WTC11 (cell line): ENCODE measurements at regions not wholly inside any gene's neighbourhood (a gene's known extent, or its start where the extent isn't known, plus 50 kb on each side); places are given as distances from the start of the nearest gene placed in this dataset.
"Not testable (repeated sequence)": the region's sequence is repeated elsewhere in the genome, so short reads cannot be mapped to it uniquely, and the experiment has no call there.

Experiments used
- ATAC-seq: fragments of 200-7000 bp; cut with Tn5 transposase; 2 replicates; pipeline ENCODE4 v1.10.0; 2021; ENCODE audit warnings: mild to moderate bottlenecking, moderate library complexity
- CTCF ChIA-PET: fragments of 300-600 bp; sonication (Branson Sonifier 250); formaldehyde crosslinking; loops from one replicate; lab custom pipeline; 2021; ENCODE audit warnings: antibody characterized with exemption; lab: Charles Lee
- POLR2A ChIA-PET: fragments of 350-600 bp; sonication (Branson Sonifier 250); formaldehyde crosslinking; loops from one replicate; lab custom pipeline; 2021; ENCODE audit warnings: antibody characterized with exemption; lab: Charles Lee
- DNase-seq: peaks from one replicate; pipeline ENCODE4 v3.0.0; 2021; ENCODE audit warnings: low spot score
- H3K27ac Mint-ChIP-seq: 2 replicates; pipeline ENCODE4 v1.8.0; 2021; ENCODE audit warnings: mixed read lengths
- H3K27me3 Mint-ChIP-seq: 2 replicates; pipeline ENCODE4 v1.8.0; 2021; ENCODE audit warnings: low read depth, mild to moderate bottlenecking, moderate library complexity, mixed read lengths
- H3K36me3 Mint-ChIP-seq: 2 replicates; pipeline ENCODE4 v1.8.0; 2021; ENCODE audit warnings: mixed read lengths
- H3K4me1 Mint-ChIP-seq: 2 replicates; pipeline ENCODE4 v1.8.0; 2022; ENCODE audit warnings: mixed read lengths
- H3K4me3 Mint-ChIP-seq: 2 replicates; pipeline ENCODE4 v1.8.0; 2021; ENCODE audit warnings: mild to moderate bottlenecking, moderate library complexity, mixed read lengths
- H3K9me3 Mint-ChIP-seq: 2 replicates; pipeline ENCODE4 v1.8.0; 2021; ENCODE audit warnings: mixed read lengths
- ELF4 ChIP-seq: sonication (generic); formaldehyde crosslinking; IDR thresholded peaks from 2 replicates; pipeline ENCODE4 v1.8.1; 2022; ENCODE audit warnings: low read depth, mild to moderate bottlenecking, moderate library complexity, missing genetic modification reagents
- FOXP1 ChIP-seq: sonication (generic); formaldehyde crosslinking; IDR thresholded peaks from 2 replicates; pipeline ENCODE4 v1.8.0; 2022; ENCODE audit warnings: missing genetic modification reagents, mild to moderate bottlenecking, moderate library complexity, borderline replicate concordance
- NFE2L1 ChIP-seq: sonication (generic); formaldehyde crosslinking; IDR thresholded peaks from 2 replicates; pipeline ENCODE4 v1.8.1; 2023; ENCODE audit warnings: missing genetic modification reagents
- NFYB ChIP-seq: sonication (generic); formaldehyde crosslinking; conservative IDR thresholded peaks from 2 replicates; pipeline ENCODE4 v1.8.0; 2022; ENCODE audit warnings: low read depth, missing genetic modification reagents
- ZNF416 ChIP-seq: fragments of 250-450 bp; sonication (Bioruptor Pico); IDR thresholded peaks from 2 replicates; pipeline ENCODE4 v1.9.0; 2021; ENCODE audit warnings: mild to moderate bottlenecking, inconsistent platforms
- TF ChIP-seq, protein P1 (sequence below): sonication (generic); formaldehyde crosslinking; IDR thresholded peaks from 2 replicates; pipeline ENCODE4 v1.8.0; 2022; ENCODE audit warnings: mild to moderate bottlenecking, missing genetic modification reagents
- TF ChIP-seq, protein P2 (sequence below): sonication (generic); formaldehyde crosslinking; IDR thresholded peaks from 2 replicates; pipeline ENCODE4 v1.8.1; 2022; ENCODE audit warnings: missing genetic modification reagents, borderline replicate concordance
- TF ChIP-seq, protein P3 (sequence below): sonication (generic); formaldehyde crosslinking; IDR thresholded peaks from 2 replicates; pipeline ENCODE4 v1.8.1; 2023; ENCODE audit warnings: mild to moderate bottlenecking, missing genetic modification reagents, moderate library complexity
- TF ChIP-seq, protein P4 (sequence below): fragments of 200-600 bp; IDR thresholded peaks from 2 replicates; pipeline ENCODE4 v1.8.0; 2022; ENCODE audit warnings: antibody characterized with exemption

DNA sequence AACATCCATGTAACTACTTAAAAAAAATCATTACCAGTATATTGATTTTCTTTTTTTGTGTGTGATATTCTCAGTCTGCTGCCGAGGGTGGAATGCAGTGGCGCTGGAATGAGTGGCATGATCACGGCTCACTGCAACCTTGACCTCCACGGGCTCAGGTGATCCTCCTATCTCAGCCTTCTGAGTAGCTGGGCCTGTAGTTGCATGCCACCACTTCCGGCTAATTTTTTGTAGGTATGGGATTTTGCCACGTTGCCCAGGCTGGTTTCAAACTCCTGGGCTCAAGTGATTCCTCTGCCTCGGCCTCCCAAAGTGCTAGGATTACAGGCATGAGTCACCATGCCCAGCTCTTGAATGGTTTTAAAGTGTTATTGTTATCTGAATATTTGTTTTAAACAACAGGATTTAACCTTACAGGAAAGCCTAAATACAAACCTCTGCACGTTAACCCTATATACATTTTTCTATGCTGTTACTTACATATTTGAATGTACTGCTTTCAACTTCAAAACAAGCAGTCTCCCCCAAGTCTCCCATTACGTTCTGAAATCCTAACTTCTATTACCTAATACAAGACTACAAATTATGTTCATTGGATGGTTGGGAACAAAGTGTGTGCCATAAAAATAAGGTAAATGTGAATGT lies 61.7 kb downstream of the KPNA2 start:
- Mint-ChIP-seq H3K36me3 (peaks cover 11% of the 10 kb centered on the region), H3K27ac (no peak overlapping the region), H3K4me1 (peaks cover 8% of the 10 kb centered on the region), H3K27me3 (peaks cover 29% of the 10 kb centered on the region), H3K9me3 (peaks cover 11% of the 10 kb centered on the region), H3K4me3 (no peak overlapping the region)
- no peak for DNase-seq
- TF ChIP-seq, protein P1, sequence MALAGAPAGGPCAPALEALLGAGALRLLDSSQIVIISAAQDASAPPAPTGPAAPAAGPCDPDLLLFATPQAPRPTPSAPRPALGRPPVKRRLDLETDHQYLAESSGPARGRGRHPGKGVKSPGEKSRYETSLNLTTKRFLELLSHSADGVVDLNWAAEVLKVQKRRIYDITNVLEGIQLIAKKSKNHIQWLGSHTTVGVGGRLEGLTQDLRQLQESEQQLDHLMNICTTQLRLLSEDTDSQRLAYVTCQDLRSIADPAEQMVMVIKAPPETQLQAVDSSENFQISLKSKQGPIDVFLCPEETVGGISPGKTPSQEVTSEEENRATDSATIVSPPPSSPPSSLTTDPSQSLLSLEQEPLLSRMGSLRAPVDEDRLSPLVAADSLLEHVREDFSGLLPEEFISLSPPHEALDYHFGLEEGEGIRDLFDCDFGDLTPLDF (CRISPR knock-in tag), result no peak
- no peak for TF ChIP-seq NFE2L1 (CRISPR knock-in tag)
- TF ChIP-seq NFYB (CRISPR knock-in tag), result no peak
- no peak for TF ChIP-seq FOXP1 (CRISPR knock-in tag)
- TF ChIP-seq, protein P2, sequence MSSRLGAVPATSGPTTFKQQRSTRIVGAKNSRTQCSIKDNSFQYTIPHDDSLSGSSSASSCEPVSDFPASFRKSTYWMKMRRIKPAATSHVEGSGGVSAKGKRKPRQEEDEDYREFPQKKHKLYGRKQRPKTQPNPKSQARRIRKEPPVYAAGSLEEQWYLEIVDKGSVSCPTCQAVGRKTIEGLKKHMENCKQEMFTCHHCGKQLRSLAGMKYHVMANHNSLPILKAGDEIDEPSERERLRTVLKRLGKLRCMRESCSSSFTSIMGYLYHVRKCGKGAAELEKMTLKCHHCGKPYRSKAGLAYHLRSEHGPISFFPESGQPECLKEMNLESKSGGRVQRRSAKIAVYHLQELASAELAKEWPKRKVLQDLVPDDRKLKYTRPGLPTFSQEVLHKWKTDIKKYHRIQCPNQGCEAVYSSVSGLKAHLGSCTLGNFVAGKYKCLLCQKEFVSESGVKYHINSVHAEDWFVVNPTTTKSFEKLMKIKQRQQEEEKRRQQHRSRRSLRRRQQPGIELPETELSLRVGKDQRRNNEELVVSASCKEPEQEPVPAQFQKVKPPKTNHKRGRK (CRISPR knock-in tag), result no peak
- TF ChIP-seq, protein P3, sequence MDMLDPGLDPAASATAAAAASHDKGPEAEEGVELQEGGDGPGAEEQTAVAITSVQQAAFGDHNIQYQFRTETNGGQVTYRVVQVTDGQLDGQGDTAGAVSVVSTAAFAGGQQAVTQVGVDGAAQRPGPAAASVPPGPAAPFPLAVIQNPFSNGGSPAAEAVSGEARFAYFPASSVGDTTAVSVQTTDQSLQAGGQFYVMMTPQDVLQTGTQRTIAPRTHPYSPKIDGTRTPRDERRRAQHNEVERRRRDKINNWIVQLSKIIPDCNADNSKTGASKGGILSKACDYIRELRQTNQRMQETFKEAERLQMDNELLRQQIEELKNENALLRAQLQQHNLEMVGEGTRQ, result no peak
- TF ChIP-seq ELF4 (CRISPR knock-in tag), result no peak
- TF ChIP-seq, protein P4, sequence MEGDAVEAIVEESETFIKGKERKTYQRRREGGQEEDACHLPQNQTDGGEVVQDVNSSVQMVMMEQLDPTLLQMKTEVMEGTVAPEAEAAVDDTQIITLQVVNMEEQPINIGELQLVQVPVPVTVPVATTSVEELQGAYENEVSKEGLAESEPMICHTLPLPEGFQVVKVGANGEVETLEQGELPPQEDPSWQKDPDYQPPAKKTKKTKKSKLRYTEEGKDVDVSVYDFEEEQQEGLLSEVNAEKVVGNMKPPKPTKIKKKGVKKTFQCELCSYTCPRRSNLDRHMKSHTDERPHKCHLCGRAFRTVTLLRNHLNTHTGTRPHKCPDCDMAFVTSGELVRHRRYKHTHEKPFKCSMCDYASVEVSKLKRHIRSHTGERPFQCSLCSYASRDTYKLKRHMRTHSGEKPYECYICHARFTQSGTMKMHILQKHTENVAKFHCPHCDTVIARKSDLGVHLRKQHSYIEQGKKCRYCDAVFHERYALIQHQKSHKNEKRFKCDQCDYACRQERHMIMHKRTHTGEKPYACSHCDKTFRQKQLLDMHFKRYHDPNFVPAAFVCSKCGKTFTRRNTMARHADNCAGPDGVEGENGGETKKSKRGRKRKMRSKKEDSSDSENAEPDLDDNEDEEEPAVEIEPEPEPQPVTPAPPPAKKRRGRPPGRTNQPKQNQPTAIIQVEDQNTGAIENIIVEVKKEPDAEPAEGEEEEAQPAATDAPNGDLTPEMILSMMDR, result no peak
- POLR2A ChIA-PET, result no interaction called here
- no peak for ATAC-seq
- CTCF ChIA-PET, result interaction anchor here (1.2 kb wide), 1 partner anchor 14 kb away, joined by 3 read pairs; no protein-coding TSS in a partner anchor

DNA sequence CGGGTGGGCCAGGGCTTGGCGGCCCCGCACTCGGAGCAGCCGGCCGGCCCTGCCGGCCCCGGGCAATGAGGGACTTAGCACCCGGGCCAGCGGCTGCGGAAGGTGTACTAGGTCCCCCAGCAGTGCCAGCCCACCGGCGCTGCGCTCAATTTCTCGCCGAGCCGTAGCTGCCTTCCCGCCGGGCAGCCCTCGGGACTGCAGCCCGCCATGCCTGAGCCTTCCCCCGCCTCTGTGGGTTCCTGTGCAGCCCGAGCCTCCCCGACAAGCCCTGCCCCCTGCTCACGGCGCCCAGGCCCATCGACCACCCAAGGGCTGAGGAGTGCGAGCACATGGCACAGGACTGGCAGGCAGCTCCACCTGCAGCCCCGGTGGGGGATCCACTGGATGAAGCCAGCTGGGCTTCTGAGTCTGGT lies 63.8 kb downstream of the KPNA2 start:
- POLR2A ChIA-PET, ATAC-seq: not testable (repeated sequence)

DNA sequence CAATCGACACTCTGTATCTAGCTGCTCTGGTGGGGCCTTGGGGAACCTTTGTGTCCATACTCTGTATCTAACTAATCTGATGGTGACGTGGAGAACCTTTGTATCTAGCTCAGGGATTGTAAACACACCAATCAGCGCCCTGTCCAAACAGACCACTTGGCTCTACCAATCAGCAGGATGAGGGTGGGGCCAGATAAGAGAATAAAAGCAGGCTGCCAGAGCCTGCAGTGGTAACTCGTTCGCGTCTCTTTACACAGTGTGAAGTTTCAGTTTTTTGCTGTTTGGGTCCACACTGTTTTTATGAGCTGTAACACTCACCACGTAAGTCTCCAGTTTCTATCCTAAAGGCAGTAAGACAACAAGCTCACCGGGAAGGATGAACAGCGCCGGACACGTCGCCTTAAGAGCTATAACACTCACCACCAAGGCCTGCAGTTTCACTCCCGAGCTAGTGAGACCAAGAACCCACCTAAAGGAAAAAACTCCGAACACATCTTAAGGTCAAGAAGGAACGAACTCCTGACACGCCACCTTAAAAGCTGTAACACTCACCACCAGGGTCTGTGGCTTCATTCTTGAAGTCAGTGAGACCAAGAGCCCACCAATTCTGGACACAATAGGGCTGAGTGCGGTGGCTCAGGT lies 64.6 kb downstream of the KPNA2 start:
- CTCF ChIA-PET, result no interaction called here
- no peak overlapping the region for H3K4me3 Mint-ChIP-seq
- peaks cover 41% of the 10 kb centered on the region for H3K27me3 Mint-ChIP-seq
- peaks cover 11% of the 10 kb centered on the region for H3K36me3 Mint-ChIP-seq
- ATAC-seq, result no peak
- peak; percentile 34; the same call in 1 of the 2 replicates for TF ChIP-seq NFYB (CRISPR knock-in tag)
- TF ChIP-seq ZNF416, result no peak
- TF ChIP-seq, all 79 proteins: peak for 1
- Mint-ChIP-seq H3K9me3 (peaks cover 11% of the 10 kb centered on the region), H3K27ac (no peak overlapping the region), H3K4me1 (peaks cover 13% of the 10 kb centered on the region)
- no peak for DNase-seq
- POLR2A ChIA-PET, result interaction anchor here (0.6 kb wide), 1 partner anchor 108 kb away, joined by 3 read pairs; no protein-coding TSS in a partner anchor

More for the DNA sequence above, 63.8 kb downstream of the KPNA2 start:
- Mint-ChIP-seq H3K4me1 (peaks cover 13% of the 10 kb centered on the region), H3K27me3 (peaks cover 41% of the 10 kb centered on the region), H3K9me3 (peaks cover 11% of the 10 kb centered on the region), H3K36me3 (peaks cover 11% of the 10 kb centered on the region)
- H3K4me3 Mint-ChIP-seq, H3K27ac Mint-ChIP-seq, CTCF ChIA-PET, DNase-seq: not testable (repeated sequence)
